CD4-positive, alpha-beta memory T cell (primary cell): ENCODE measurements at regions not wholly inside any gene's neighbourhood (a gene's known extent, or its start where the extent isn't known, plus 50 kb on each side); places are given as distances from the start of the nearest gene placed in this dataset.

Source experiments
- CTCF ChIA-PET: fragments of 350-600 bp; sonication (Branson Sonifier 250); formaldehyde crosslinking; loops from one replicate; lab custom pipeline; 2021; ENCODE audit warnings: inconsistent platforms; ENCODE audit not compliant: partially characterized antibody; lab: Charles Lee
- POLR2A ChIA-PET: fragments of 350-600 bp; sonication (Branson Sonifier 250); formaldehyde crosslinking; loops from one replicate; lab custom pipeline; 2021; ENCODE audit not compliant: partially characterized antibody; lab: Charles Lee
- DNase-seq, 5 donors: peaks; one replicate each; pipeline versions ENCODE4 v3.0.0 to v3.0.0-alpha.2; 2020 to 2022; ENCODE audit warnings: mixed read lengths in 1 of 5
- H3K27ac ChIP-seq: one replicate; pipeline ENCODE4 v1.7.0; 2013; ENCODE audit warnings: low read depth, low read length
- H3K27me3 ChIP-seq: 2 replicates; pipeline ENCODE4 v1.7.0; 2013; ENCODE audit warnings: mild to moderate bottlenecking, low read length, moderate library complexity; ENCODE audit not compliant: insufficient read depth
- H3K36me3 ChIP-seq: 2 replicates; pipeline ENCODE4 v1.7.0; 2013; ENCODE audit warnings: mild to moderate bottlenecking, low read length, moderate library complexity; ENCODE audit not compliant: insufficient read depth
- H3K4me1 ChIP-seq: 2 replicates; pipeline ENCODE4 v1.7.0; 2013; ENCODE audit warnings: mild to moderate bottlenecking, low read length, moderate library complexity; ENCODE audit not compliant: insufficient read depth
- H3K4me3 ChIP-seq, 2 donors: one replicate each; pipeline ENCODE4 v1.7.0; 2013; ENCODE audit warnings: low read length in 2 of 2, mild to moderate bottlenecking in 1 of 2
- H3K9me3 ChIP-seq, 2 donors: one replicate each; pipeline ENCODE4 v1.7.0; 2013; ENCODE audit warnings: low read length in 2 of 2, control low read depth in 1 of 2; ENCODE audit not compliant: control insufficient read depth in 1 of 2
- H3K27ac Mint-ChIP-seq, 7 donors: one replicate each; pipeline ENCODE4 v1.8.0; 2020 to 2021; ENCODE audit warnings: mixed read lengths in 7 of 7, mild to moderate bottlenecking in 6 of 7, inconsistent platforms in 3 of 7, moderate library complexity in 3 of 7
- H3K27me3 Mint-ChIP-seq, 2 donors: one replicate each; pipeline ENCODE4 v1.8.0; 2020 to 2021; ENCODE audit warnings: mixed read lengths in 2 of 2
- H3K36me3 Mint-ChIP-seq, 2 donors: one replicate each; pipeline ENCODE4 v1.8.0; 2020 to 2021; ENCODE audit warnings: mixed read lengths in 2 of 2, inconsistent platforms in 1 of 2, mild to moderate bottlenecking in 1 of 2
- H3K4me1 Mint-ChIP-seq, 4 donors: one replicate each; pipeline ENCODE4 v1.8.0; 2020 to 2021; ENCODE audit warnings: mixed read lengths in 4 of 4, mild to moderate bottlenecking in 1 of 4
- H3K4me3 Mint-ChIP-seq, 8 donors: one replicate each; pipeline ENCODE4 v1.8.0; 2020 to 2021; ENCODE audit warnings: mixed read lengths in 8 of 8, mild to moderate bottlenecking in 7 of 8, moderate library complexity in 6 of 8, inconsistent platforms in 3 of 8
- H3K9me3 Mint-ChIP-seq, 8 donors: one replicate each; pipeline ENCODE4 v1.8.0; 2020 to 2021; ENCODE audit warnings: mixed read lengths in 8 of 8, mild to moderate bottlenecking in 5 of 8, inconsistent platforms in 3 of 8, moderate library complexity in 1 of 8
- intact Hi-C: fragments of 100-400 bp; cut with micrococcal nuclease; formaldehyde crosslinking; loops from one replicate; pipeline ENCODE4 v1.15.1; 2023

- Mint-ChIP-seq H3K4me1 (peaks cover 10 to 13% (median 11%) of the 10 kb centered on the region in 4 donors), H3K27me3 (no peaks in the 10 kb centered on the region), H3K4me3 (no peak overlapping the region), H3K9me3 (peaks cover 0 to 4% (median 0%) of the 10 kb centered on the region in 8 donors), H3K36me3 (no peaks in the 10 kb centered on the region), H3K27ac (peak overlapping the region in 3 of 7 donors; percentile 1 to 78 (median 7))
- peaks cover 16% of the 10 kb centered on the region for H3K4me1 ChIP-seq
- H3K36me3 ChIP-seq = no peaks in the 10 kb centered on the region
- no peaks in the 10 kb centered on the region for H3K9me3 ChIP-seq
- H3K27ac ChIP-seq = no peak overlapping the region
- no peaks in the 10 kb centered on the region for H3K27me3 ChIP-seq
- no peak overlapping the region for H3K4me3 ChIP-seq
- no peak for DNase-seq
- intact Hi-C loops = no loop called here
- CTCF ChIA-PET = no interaction called here
- POLR2A ChIA-PET = no interaction called here
These were observed 182.2 kb upstream of the FOXN2 start for GRCh38 chr2:48132271-48132625.

- Mint-ChIP-seq H3K9me3 (no peaks in the 10 kb centered on the region), H3K4me3 (no peak overlapping the region), H3K36me3 (no peaks in the 10 kb centered on the region), H3K27me3 (no peaks in the 10 kb centered on the region), H3K4me1 (peaks cover 10 to 13% (median 11%) of the 10 kb centered on the region in 4 donors), H3K27ac (no peak overlapping the region)
- CTCF ChIA-PET = interaction anchor here (0.6 kb wide), 1 partner anchor 43 kb away, joined by 3 read pairs; no protein-coding TSS in a partner anchor
- Histone ChIP-seq H3K27me3 (no peaks in the 10 kb centered on the region), H3K9me3 (no peaks in the 10 kb centered on the region), H3K27ac (no peak overlapping the region), H3K4me3 (no peak overlapping the region), H3K36me3 (no peaks in the 10 kb centered on the region), H3K4me1 (peaks cover 16% of the 10 kb centered on the region)
- no peak for DNase-seq
- intact Hi-C loops = no loop called here
- POLR2A ChIA-PET = no interaction called here
These were observed 179.8 kb upstream of the FOXN2 start for GRCh38 chr2:48134704-48135103.

- Histone ChIP-seq H3K9me3 (no peaks in the 10 kb centered on the region), H3K27ac (no peak overlapping the region), H3K36me3 (no peaks in the 10 kb centered on the region), H3K4me1 (peaks cover 15% of the 10 kb centered on the region), H3K4me3 (no peak overlapping the region), H3K27me3 (no peaks in the 10 kb centered on the region)
- intact Hi-C loops = no loop called here
- Mint-ChIP-seq H3K9me3 (peaks cover 0 to under 1% (median 0%) of the 10 kb centered on the region in 8 donors), H3K4me1 (peaks cover 9 to 13% (median 11%) of the 10 kb centered on the region in 4 donors), H3K27me3 (no peaks in the 10 kb centered on the region), H3K36me3 (no peaks in the 10 kb centered on the region), H3K27ac (no peak overlapping the region), H3K4me3 (no peak overlapping the region)
- ChIA-PET CTCF (no interaction called here), POLR2A (no interaction called here)
- DNase-seq = no peak
These were observed 178.7 kb upstream of the FOXN2 start for GRCh38 chr2:48135797-48136196.

GRCh38 chr2:48137829-48138228, 176.7 kb upstream of the FOXN2 start:
- no peak overlapping the region for H3K4me3 Mint-ChIP-seq
- DNase-seq = no peak
- H3K4me1 Mint-ChIP-seq = peaks cover 0 to 2% (median 0%) of the 10 kb centered on the region in 4 donors
- Histone ChIP-seq H3K4me3 (no peak overlapping the region), H3K27ac (no peak overlapping the region), H3K36me3 (no peaks in the 10 kb centered on the region), H3K4me1 (no peaks in the 10 kb centered on the region), H3K9me3 (no peaks in the 10 kb centered on the region), H3K27me3 (no peaks in the 10 kb centered on the region)
- POLR2A ChIA-PET = no interaction called here
- H3K27me3 Mint-ChIP-seq = no peaks in the 10 kb centered on the region
- CTCF ChIA-PET = no interaction called here
- peak overlapping the region in 1 of 7 donors; percentile 64 for H3K27ac Mint-ChIP-seq
- intact Hi-C loops = no loop called here
- H3K9me3 Mint-ChIP-seq = peaks cover 0 to 2% (median 0%) of the 10 kb centered on the region in 8 donors
- no peaks in the 10 kb centered on the region for H3K36me3 Mint-ChIP-seq

- intact Hi-C loops = no loop called here
- Mint-ChIP-seq H3K4me3 (no peak overlapping the region), H3K36me3 (no peaks in the 10 kb centered on the region), H3K27me3 (no peaks in the 10 kb centered on the region), H3K4me1 (peaks cover 0 to 2% (median 0%) of the 10 kb centered on the region in 4 donors), H3K9me3 (peaks cover 0 to 2% (median 0%) of the 10 kb centered on the region in 8 donors), H3K27ac (no peak overlapping the region)
- no peaks in the 10 kb centered on the region for H3K36me3 ChIP-seq
- POLR2A ChIA-PET = no interaction called here
- no peak overlapping the region for H3K27ac ChIP-seq
- H3K4me3 ChIP-seq = no peak overlapping the region
- no peak for DNase-seq
- no peaks in the 10 kb centered on the region for H3K9me3 ChIP-seq
- CTCF ChIA-PET = no interaction called here
- no peaks in the 10 kb centered on the region for H3K27me3 ChIP-seq
- H3K4me1 ChIP-seq = no peaks in the 10 kb centered on the region
These were observed 175.6 kb upstream of the FOXN2 start for GRCh38 chr2:48138898-48139297.

GRCh38 chr2:48140586-48140985, 173.9 kb upstream of the FOXN2 start:
- no peak overlapping the region for H3K4me3 ChIP-seq
- peaks cover 12% of the 10 kb centered on the region for H3K4me1 ChIP-seq
- Mint-ChIP-seq H3K4me1 (peaks cover 3 to 10% (median 9%) of the 10 kb centered on the region in 4 donors), H3K9me3 (peaks cover 0 to 2% (median 0%) of the 10 kb centered on the region in 8 donors), H3K27me3 (no peaks in the 10 kb centered on the region), H3K27ac (no peak overlapping the region), H3K36me3 (no peaks in the 10 kb centered on the region), H3K4me3 (no peak overlapping the region)
- no peak for DNase-seq
- no peak overlapping the region for H3K27ac ChIP-seq
- CTCF ChIA-PET = no interaction called here
- POLR2A ChIA-PET = no interaction called here
- intact Hi-C loops = no loop called here
- H3K9me3 ChIP-seq = no peaks in the 10 kb centered on the region
- no peaks in the 10 kb centered on the region for H3K36me3 ChIP-seq
- no peaks in the 10 kb centered on the region for H3K27me3 ChIP-seq

GRCh38 chr2:48144777-48145176, 169.7 kb upstream of the FOXN2 start:
- peaks cover 0 to 2% (median 0%) of the 10 kb centered on the region in 8 donors for H3K9me3 Mint-ChIP-seq
- no peaks in the 10 kb centered on the region for H3K9me3 ChIP-seq
- CTCF ChIA-PET = no interaction called here
- peak in 1 of 5 donors; percentile 9 for DNase-seq
- no peak overlapping the region for H3K27ac ChIP-seq
- no peaks in the 10 kb centered on the region for H3K27me3 ChIP-seq
- H3K27ac Mint-ChIP-seq = peak overlapping the region in 4 of 7 donors; percentile 5 to 58 (median 46)
- H3K4me1 Mint-ChIP-seq = peaks cover 5 to 16% (median 15%) of the 10 kb centered on the region in 4 donors
- POLR2A ChIA-PET = no interaction called here
- H3K27me3 Mint-ChIP-seq = no peaks in the 10 kb centered on the region
- H3K4me1 ChIP-seq = peaks cover 15% of the 10 kb centered on the region
- no peak overlapping the region for H3K4me3 ChIP-seq
- H3K36me3 ChIP-seq = no peaks in the 10 kb centered on the region
- intact Hi-C loops = no loop called here
- H3K4me3 Mint-ChIP-seq = peak overlapping the region in 3 of 8 donors; percentile 18 to 31 (median 23)
- no peaks in the 10 kb centered on the region for H3K36me3 Mint-ChIP-seq
